ENCODE measurements at regions not wholly inside any gene's neighbourhood (a gene's known extent, or its start where the extent isn't known, plus 50 kb on each side); places are given as distances from the start of the nearest gene placed in this dataset.

GRCh38 chr13:91145571-91146205, 201.8 kb upstream of the MIR17HG start:
- Histone ChIP-seq H3K27me3 (no peaks in the 10 kb centered on the region), H3K9me3 (no peaks in the 10 kb centered on the region), H3K4me3 (no peak overlapping the region), H3K4me1 (peaks cover 0 to 13% (median 5%) of the 10 kb centered on the region in 3 donors), H3K36me3 (no peaks in the 10 kb centered on the region), H3K27ac (no peak overlapping the region)
- FAIRE-seq (no peak), ATAC-seq (no peak), DNase-seq (no peak)
- intact Hi-C loops (cut with DNase I) = no loop called here
- 79 to 81% methylated on average over 2 of the region's 2 CpGs for WGBS, 2 donors
- no peak for TF ChIP-seq CTCF (IDR thresholded peaks at IDR 0.05)

- WGBS, 2 donors = 56 to 67% methylated on average over 2 of the region's 2 CpGs
- no peaks in the 10 kb centered on the region for H3K36me3 ChIP-seq
- H3K27me3 ChIP-seq = no peaks in the 10 kb centered on the region
- DNase-seq = no peak
- peaks cover 0 to 13% (median 5%) of the 10 kb centered on the region in 3 donors for H3K4me1 ChIP-seq
- no peak overlapping the region for H3K4me3 ChIP-seq
- TF ChIP-seq CTCF (IDR thresholded peaks at IDR 0.05) = no peak
- intact Hi-C loops (cut with DNase I) = no loop called here
- H3K27ac ChIP-seq = no peak overlapping the region
- no peak for ATAC-seq
- FAIRE-seq = no peak
- no peaks in the 10 kb centered on the region for H3K9me3 ChIP-seq
Observed at GRCh38 chr13:91146601-91147000, 200.9 kb upstream of the MIR17HG start.

- H3K4me1 ChIP-seq = peaks cover 0 to 5% (median 4%) of the 10 kb centered on the region in 3 donors
- no peaks in the 10 kb centered on the region for H3K9me3 ChIP-seq
- intact Hi-C loops (cut with DNase I) = no loop called here
- ATAC-seq (no peak), DNase-seq (no peak), FAIRE-seq (no peak)
- H3K27me3 ChIP-seq = no peaks in the 10 kb centered on the region
- H3K27ac ChIP-seq = no peak overlapping the region
- no peak for TF ChIP-seq CTCF (IDR thresholded peaks at IDR 0.05)
- no peaks in the 10 kb centered on the region for H3K36me3 ChIP-seq
- H3K4me3 ChIP-seq = no peak overlapping the region
- WGBS, 2 donors = 72 to 77% methylated on average over 1 of the region's 1 CpG
Observed at GRCh38 chr13:91148098-91148497, 199.4 kb upstream of the MIR17HG start.

- H3K27ac ChIP-seq = no peak overlapping the region
- H3K4me3 ChIP-seq = no peak overlapping the region
- no peaks in the 10 kb centered on the region for H3K9me3 ChIP-seq
- H3K4me1 ChIP-seq = peaks cover 0 to 8% (median 0%) of the 10 kb centered on the region in 3 donors
- no peak for DNase-seq
- H3K36me3 ChIP-seq = no peaks in the 10 kb centered on the region
- FAIRE-seq = no peak
- H3K27me3 ChIP-seq = no peaks in the 10 kb centered on the region
- intact Hi-C loops (cut with DNase I) = no loop called here
- no peak for TF ChIP-seq CTCF (IDR thresholded peaks at IDR 0.05)
- no peak for ATAC-seq
Observed at GRCh38 chr13:91151921-91152320, 195.6 kb upstream of the MIR17HG start.

GRCh38 chr13:91153372-91153771, 194.1 kb upstream of the MIR17HG start:
- FAIRE-seq = no peak
- H3K36me3 ChIP-seq = no peaks in the 10 kb centered on the region
- no peaks in the 10 kb centered on the region for H3K27me3 ChIP-seq
- no peak for DNase-seq
- no peak overlapping the region for H3K4me3 ChIP-seq
- TF ChIP-seq CTCF (IDR thresholded peaks at IDR 0.05) = no peak
- intact Hi-C loops (cut with DNase I) = no loop called here
- H3K4me1 ChIP-seq = peaks cover 0 to 8% (median 0%) of the 10 kb centered on the region in 3 donors
- H3K9me3 ChIP-seq = no peaks in the 10 kb centered on the region
- ATAC-seq = no peak
- H3K27ac ChIP-seq = no peak overlapping the region
